IMR-90 (cell line): ENCODE measurements at regions not wholly inside any gene's neighbourhood (a gene's known extent, or its start where the extent isn't known, plus 50 kb on each side); places are given as distances from the start of the nearest gene placed in this dataset.
"Not testable (repeated sequence)": the region's sequence is repeated elsewhere in the genome, so short reads cannot be mapped to it uniquely, and the experiment has no call there.

Experiments used
- ATAC-seq: fragments of 200-7000 bp; cut with Tn5 transposase; 2 replicates; pipeline ENCODE4 v1.9.1; 2020; ENCODE audit warnings: low read depth, mild to moderate bottlenecking, moderate library complexity
- BruUV-seq: library from RNA; stranded (reverse); fragments of 400-500 nt; replicated peaks from 2 replicates; lab custom pipeline; 2021; lab: Mats Ljungman, UMichigan
- CTCF ChIA-PET: fragments of 300-600 bp; formaldehyde crosslinking; extraction: SDS; loops from one replicate; lab custom pipeline; 2021; ENCODE audit warnings: antibody characterized with exemption; lab: Yijun Ruan, JAX
- POLR2A ChIA-PET: fragments of 300-600 bp; sonication (Branson Sonifier 250); formaldehyde crosslinking; loops from one replicate; lab custom pipeline; 2022; ENCODE audit warnings: antibody characterized with exemption; ENCODE audit not compliant: unreplicated experiment; lab: Charles Lee
- DNase-seq: peaks from one replicate; pipeline ENCODE4 v3.0.0; 2013
- H2AFZ ChIP-seq: replicated peaks from 2 replicates; pipeline ENCODE3; 2013; ENCODE audit warnings: low read length, mild to moderate bottlenecking; ENCODE audit not compliant: poor library complexity
- H2AK5ac ChIP-seq: 2 replicates; pipeline ENCODE4 v1.6.1; 2013; ENCODE audit warnings: low read depth, low read length, inconsistent platforms
- H2AK9ac ChIP-seq: replicated peaks from 2 replicates; pipeline ENCODE3; 2013; ENCODE audit warnings: mild to moderate bottlenecking, low read depth, low read length, moderate library complexity; ENCODE audit not compliant: poor library complexity
- H2BK120ac ChIP-seq: 2 replicates; pipeline ENCODE4 v1.6.1; 2013; ENCODE audit warnings: low read depth, low read length, inconsistent platforms
- H2BK15ac ChIP-seq: 3 replicates; pipeline ENCODE4 v1.6.1; 2013; ENCODE audit warnings: low read depth, low read length, inconsistent platforms
- H2BK20ac ChIP-seq: 2 replicates; pipeline ENCODE4 v1.6.1; 2013; ENCODE audit warnings: low read depth, mild to moderate bottlenecking, inconsistent platforms, low read length, moderate library complexity
- H2BK5ac ChIP-seq: 2 replicates; pipeline ENCODE4 v1.6.1; 2013; ENCODE audit warnings: mild to moderate bottlenecking, low read depth, low read length, inconsistent platforms; ENCODE audit not compliant: poor library complexity, severe bottlenecking
- H3K14ac ChIP-seq: replicated peaks from 2 replicates; pipeline ENCODE4 v1.6.1; 2013; ENCODE audit warnings: low read depth, low read length, inconsistent platforms
- H3K18ac ChIP-seq: 2 replicates; pipeline ENCODE4 v1.6.1; 2013; ENCODE audit warnings: low read depth, low read length, control low read depth
- H3K23ac ChIP-seq: 2 replicates; pipeline ENCODE4 v1.6.1; 2013; ENCODE audit warnings: low read depth, low read length, inconsistent platforms
- H3K27ac ChIP-seq: 2 replicates; pipeline ENCODE4 v1.5.1; 2013; ENCODE audit warnings: mild to moderate bottlenecking, control low read depth, low read length; ENCODE audit not compliant: insufficient read depth
- H3K27me3 ChIP-seq: 2 replicates; pipeline ENCODE4 v1.6.1; 2013; ENCODE audit warnings: low read length; ENCODE audit not compliant: control insufficient read depth, insufficient read depth
- H3K36me3 ChIP-seq: 2 replicates; pipeline ENCODE4 v1.6.1; 2013; ENCODE audit warnings: low read length, mixed read lengths; ENCODE audit not compliant: control insufficient read depth, insufficient read depth
- H3K4ac ChIP-seq: 2 replicates; pipeline ENCODE4 v1.6.1; 2013; ENCODE audit warnings: low read depth, low read length, inconsistent platforms
- H3K4me1 ChIP-seq: 2 replicates; pipeline ENCODE4 v1.6.1; 2013; ENCODE audit warnings: low read length, mixed read lengths; ENCODE audit not compliant: control insufficient read depth, insufficient read depth
- H3K4me2 ChIP-seq: 2 replicates; pipeline ENCODE4 v1.6.1; 2013; ENCODE audit warnings: low read depth, mild to moderate bottlenecking, control low read depth, low read length, moderate library complexity
- H3K4me3 ChIP-seq: 2 replicates; pipeline ENCODE4 v1.5.1; 2013; ENCODE audit warnings: low read depth, mild to moderate bottlenecking, control low read depth, low read length, moderate library complexity; ENCODE audit not compliant: insufficient read depth
- H3K56ac ChIP-seq: 2 replicates; pipeline ENCODE4 v1.6.1; 2013; ENCODE audit warnings: low read length, inconsistent platforms; ENCODE audit not compliant: insufficient read depth; ENCODE audit errors: extremely low read depth
- H3K79me1 ChIP-seq, 2 experiments: 2 replicates each; pipeline ENCODE4 v1.6.1; 2013; ENCODE audit warnings: low read length in 2 of 2, inconsistent platforms in 1 of 2, low read depth in 1 of 2
- H3K9ac ChIP-seq: 2 replicates; pipeline ENCODE4 v1.6.1; 2013; ENCODE audit warnings: low read depth, low read length, control low read depth
- H3K9me1 ChIP-seq: 2 replicates; pipeline ENCODE4 v1.6.1; 2013; ENCODE audit warnings: low read length, inconsistent platforms; ENCODE audit not compliant: insufficient read depth
- H3K9me3 ChIP-seq: 2 replicates; pipeline ENCODE4 v1.6.1; 2013; ENCODE audit warnings: low read length; ENCODE audit not compliant: control insufficient read depth, insufficient read depth
- H4K20me1 ChIP-seq: 2 replicates; pipeline ENCODE4 v1.6.1; 2013; ENCODE audit warnings: low read length, inconsistent platforms; ENCODE audit not compliant: insufficient read depth
- H4K5ac ChIP-seq: 2 replicates; pipeline ENCODE4 v1.6.1; 2013; ENCODE audit warnings: mild to moderate bottlenecking, low read depth, low read length, control low read depth
- H4K8ac ChIP-seq, 2 experiments: 2 replicates each; pipeline ENCODE4 v1.6.1; 2013; ENCODE audit warnings: low read depth in 2 of 2, low read length in 2 of 2, control low read depth in 1 of 2, inconsistent platforms in 1 of 2
- H4K91ac ChIP-seq: 2 replicates; pipeline ENCODE4 v1.6.1; 2013; ENCODE audit warnings: low read depth, low read length, inconsistent platforms; ENCODE audit not compliant: insufficient read depth
- WGBS, 2 experiments: methylation state at CpG; one replicate each; pipeline versions ENCODE4 v1.1.5 to v1.1.7; 2013; ENCODE audit warnings: missing lambda C conversion rate in 2 of 2; ENCODE audit not compliant: insufficient read length in 1 of 2; ENCODE audit errors: extremely low coverage in 2 of 2; 5-methylcytosine and 5-hydroxymethylcytosine counted together
- dilution Hi-C: fragments of 300-500 bp; cut with HindIII; formaldehyde crosslinking; loops from one replicate; pipeline ENCODE4 v1.14.3; 2018; ENCODE audit warnings: low sequenced_read_pairs; ENCODE audit not compliant: unreplicated experiment
- in situ Hi-C: fragments of 300-500 bp; cut with MboI; formaldehyde crosslinking; loops from 3 replicates; pipeline ENCODE4 v1.14.3; 2019; ENCODE audit warnings: low sequenced_read_pairs, inconsistent platforms, mixed read lengths
- intact Hi-C: fragments of 100-400 bp; cut with micrococcal nuclease; formaldehyde crosslinking; loops from 2 replicates; pipeline ENCODE4 v1.10.0; 2022

DNA sequence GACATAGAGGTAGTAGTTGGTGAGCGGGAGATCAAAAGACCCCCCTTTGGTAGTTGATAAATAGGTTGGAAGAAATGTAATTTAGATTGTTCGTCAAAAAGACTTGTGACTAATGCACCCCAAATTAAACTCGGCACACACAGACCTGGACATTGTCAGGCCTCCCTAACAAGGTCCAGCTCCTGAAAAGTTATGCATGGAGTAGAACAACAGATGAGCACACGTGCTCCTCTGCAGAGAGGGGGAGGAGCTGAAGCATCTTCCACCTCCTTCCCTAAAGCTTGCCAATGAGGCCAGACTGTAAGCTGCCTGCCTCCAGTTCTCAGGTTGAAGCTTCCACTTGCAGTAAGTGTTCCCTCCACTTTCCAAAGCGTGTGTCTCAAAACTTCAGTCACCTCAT is 153.5 kb upstream of the CXCL13 start:
- intact Hi-C loops, H3K4me1 ChIP-seq, H2BK15ac ChIP-seq, H2BK5ac ChIP-seq, H3K18ac ChIP-seq, H4K5ac ChIP-seq, CTCF ChIA-PET, H3K9me1 ChIP-seq, H4K91ac ChIP-seq, H3K56ac ChIP-seq, POLR2A ChIA-PET, H3K27me3 ChIP-seq, H3K4ac ChIP-seq, H3K4me2 ChIP-seq, H3K23ac ChIP-seq, H2AK5ac ChIP-seq, H3K79me1 ChIP-seq, H4K8ac ChIP-seq, H2AK9ac ChIP-seq, H3K9ac ChIP-seq, H2BK120ac ChIP-seq, H3K27ac ChIP-seq, H3K9me3 ChIP-seq, H3K4me3 ChIP-seq, H3K36me3 ChIP-seq, H2BK20ac ChIP-seq, in situ Hi-C loops, DNase-seq, dilution Hi-C loops, BruUV-seq, ATAC-seq, H3K14ac ChIP-seq, H2AFZ ChIP-seq, H4K20me1 ChIP-seq: not testable (repeated sequence)
- no CpG with 5 or more reads among the region's 5 CpGs for WGBS, 2 experiments
